Panc1 (cell line): ENCODE measurements at regions not wholly inside any gene's neighbourhood (a gene's known extent, or its start where the extent isn't known, plus 50 kb on each side); places are given as distances from the start of the nearest gene placed in this dataset.

ENCODE experiments used
- POLR2AphosphoS5 ChIP-seq: IDR thresholded peaks from 2 replicates; pipeline ENCODE4 v1.6.1; 2012; ENCODE audit warnings: mild to moderate bottlenecking, low read depth, low read length, moderate library complexity
- SIN3A ChIP-seq: IDR thresholded peaks from 2 replicates; pipeline ENCODE4 v1.6.1; 2012; ENCODE audit warnings: low read depth, mild to moderate bottlenecking, low read length, moderate library complexity, borderline replicate concordance; ENCODE audit not compliant: insufficient read depth
- TCF7L2 ChIP-seq: IDR thresholded peaks from 2 replicates; pipeline ENCODE4 v1.6.1; 2011; ENCODE audit warnings: mild to moderate bottlenecking, low read depth, low read length, inconsistent platforms
- TF ChIP-seq, protein P1 (sequence below): fragments of 450-650 bp; IDR thresholded peaks from 2 replicates; pipeline ENCODE4 v1.5.1; 2017; ENCODE audit warnings: mild to moderate bottlenecking
- TF ChIP-seq, protein P2 (sequence below), 2 experiments: IDR thresholded peaks; 2 replicates each; pipeline ENCODE4 v1.6.1; 2011 to 2012; ENCODE audit warnings: low read depth in 2 of 2, control low read depth in 1 of 2, low read length in 1 of 2, mild to moderate bottlenecking in 1 of 2, moderate library complexity in 1 of 2; ENCODE audit not compliant: insufficient read depth in 1 of 2

DNA sequence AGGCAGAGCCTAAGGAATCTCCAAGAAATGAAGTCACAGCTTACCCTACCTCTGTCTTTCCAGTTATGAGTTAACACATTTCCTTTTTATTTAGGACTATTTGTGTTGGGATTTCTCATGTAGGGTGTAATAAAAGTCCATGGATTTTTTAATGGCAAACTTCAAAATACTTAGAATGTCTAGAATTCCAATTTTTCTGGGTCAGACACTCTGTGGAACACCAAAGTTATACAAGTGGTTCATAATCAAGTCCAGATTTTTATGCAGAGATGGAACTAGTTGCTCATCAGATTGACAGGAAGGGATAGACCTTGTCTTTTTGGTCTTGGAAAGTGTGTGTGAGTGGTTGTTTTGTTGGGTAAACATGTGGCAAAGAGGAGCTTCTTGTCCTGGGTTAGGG, 69.8 kb upstream of the ADRA1D start:
- TF ChIP-seq, protein P1, sequence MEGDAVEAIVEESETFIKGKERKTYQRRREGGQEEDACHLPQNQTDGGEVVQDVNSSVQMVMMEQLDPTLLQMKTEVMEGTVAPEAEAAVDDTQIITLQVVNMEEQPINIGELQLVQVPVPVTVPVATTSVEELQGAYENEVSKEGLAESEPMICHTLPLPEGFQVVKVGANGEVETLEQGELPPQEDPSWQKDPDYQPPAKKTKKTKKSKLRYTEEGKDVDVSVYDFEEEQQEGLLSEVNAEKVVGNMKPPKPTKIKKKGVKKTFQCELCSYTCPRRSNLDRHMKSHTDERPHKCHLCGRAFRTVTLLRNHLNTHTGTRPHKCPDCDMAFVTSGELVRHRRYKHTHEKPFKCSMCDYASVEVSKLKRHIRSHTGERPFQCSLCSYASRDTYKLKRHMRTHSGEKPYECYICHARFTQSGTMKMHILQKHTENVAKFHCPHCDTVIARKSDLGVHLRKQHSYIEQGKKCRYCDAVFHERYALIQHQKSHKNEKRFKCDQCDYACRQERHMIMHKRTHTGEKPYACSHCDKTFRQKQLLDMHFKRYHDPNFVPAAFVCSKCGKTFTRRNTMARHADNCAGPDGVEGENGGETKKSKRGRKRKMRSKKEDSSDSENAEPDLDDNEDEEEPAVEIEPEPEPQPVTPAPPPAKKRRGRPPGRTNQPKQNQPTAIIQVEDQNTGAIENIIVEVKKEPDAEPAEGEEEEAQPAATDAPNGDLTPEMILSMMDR: no peak
- no peak for TF ChIP-seq POLR2AphosphoS5
- no peak for TF ChIP-seq TCF7L2
- TF ChIP-seq, protein P2, sequence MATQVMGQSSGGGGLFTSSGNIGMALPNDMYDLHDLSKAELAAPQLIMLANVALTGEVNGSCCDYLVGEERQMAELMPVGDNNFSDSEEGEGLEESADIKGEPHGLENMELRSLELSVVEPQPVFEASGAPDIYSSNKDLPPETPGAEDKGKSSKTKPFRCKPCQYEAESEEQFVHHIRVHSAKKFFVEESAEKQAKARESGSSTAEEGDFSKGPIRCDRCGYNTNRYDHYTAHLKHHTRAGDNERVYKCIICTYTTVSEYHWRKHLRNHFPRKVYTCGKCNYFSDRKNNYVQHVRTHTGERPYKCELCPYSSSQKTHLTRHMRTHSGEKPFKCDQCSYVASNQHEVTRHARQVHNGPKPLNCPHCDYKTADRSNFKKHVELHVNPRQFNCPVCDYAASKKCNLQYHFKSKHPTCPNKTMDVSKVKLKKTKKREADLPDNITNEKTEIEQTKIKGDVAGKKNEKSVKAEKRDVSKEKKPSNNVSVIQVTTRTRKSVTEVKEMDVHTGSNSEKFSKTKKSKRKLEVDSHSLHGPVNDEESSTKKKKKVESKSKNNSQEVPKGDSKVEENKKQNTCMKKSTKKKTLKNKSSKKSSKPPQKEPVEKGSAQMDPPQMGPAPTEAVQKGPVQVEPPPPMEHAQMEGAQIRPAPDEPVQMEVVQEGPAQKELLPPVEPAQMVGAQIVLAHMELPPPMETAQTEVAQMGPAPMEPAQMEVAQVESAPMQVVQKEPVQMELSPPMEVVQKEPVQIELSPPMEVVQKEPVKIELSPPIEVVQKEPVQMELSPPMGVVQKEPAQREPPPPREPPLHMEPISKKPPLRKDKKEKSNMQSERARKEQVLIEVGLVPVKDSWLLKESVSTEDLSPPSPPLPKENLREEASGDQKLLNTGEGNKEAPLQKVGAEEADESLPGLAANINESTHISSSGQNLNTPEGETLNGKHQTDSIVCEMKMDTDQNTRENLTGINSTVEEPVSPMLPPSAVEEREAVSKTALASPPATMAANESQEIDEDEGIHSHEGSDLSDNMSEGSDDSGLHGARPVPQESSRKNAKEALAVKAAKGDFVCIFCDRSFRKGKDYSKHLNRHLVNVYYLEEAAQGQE (IDR thresholded peaks at IDR 0.05; ENCODE audit: insufficient read depth in 1 of 2, low read depth in 2 of 2, low read length in 1 of 2): no peak
- no peak for TF ChIP-seq SIN3A
